GM11168 (cell line): ENCODE measurements at regions not wholly inside any gene's neighbourhood (a gene's known extent, or its start where the extent isn't known, plus 50 kb on each side); places are given as distances from the start of the nearest gene placed in this dataset.

ENCODE experiments used
- in situ Hi-C: fragments of 300-500 bp; cut with MboI; formaldehyde crosslinking; loops from one replicate; pipeline ENCODE4 v1.12.0; 2022; ENCODE audit warnings: low sequenced_read_pairs; ENCODE audit not compliant: unreplicated experiment

GRCh38 chr1:175833502-175833901 lies 90.1 kb upstream of the TNR start:
- in situ Hi-C loops = no loop called here

- in situ Hi-C loops = no loop called here
Measured at GRCh38 chr1:175830500-175830899, 87.1 kb upstream of the TNR start.

GRCh38 chr1:175829845-175830244 lies 86.5 kb upstream of the TNR start:
- in situ Hi-C loops = loop anchor here (10.0 kb wide), 1 partner anchor 575 kb away; no protein-coding TSS in a partner anchor

GRCh38 chr1:175826705-175827104 lies 83.3 kb upstream of the TNR start:
- in situ Hi-C loops = loop anchor here (10.0 kb wide), 1 partner anchor 578 kb away; no protein-coding TSS in a partner anchor

- in situ Hi-C loops = loop anchor here (10.0 kb wide), 1 partner anchor 581 kb away; no protein-coding TSS in a partner anchor
Measured at GRCh38 chr1:175824079-175824478, 80.7 kb upstream of the TNR start.

- in situ Hi-C loops = loop anchor here (10.0 kb wide), 1 partner anchor 581 kb away; no protein-coding TSS in a partner anchor
Measured at GRCh38 chr1:175823406-175823805, 80.0 kb upstream of the TNR start.

DNA sequence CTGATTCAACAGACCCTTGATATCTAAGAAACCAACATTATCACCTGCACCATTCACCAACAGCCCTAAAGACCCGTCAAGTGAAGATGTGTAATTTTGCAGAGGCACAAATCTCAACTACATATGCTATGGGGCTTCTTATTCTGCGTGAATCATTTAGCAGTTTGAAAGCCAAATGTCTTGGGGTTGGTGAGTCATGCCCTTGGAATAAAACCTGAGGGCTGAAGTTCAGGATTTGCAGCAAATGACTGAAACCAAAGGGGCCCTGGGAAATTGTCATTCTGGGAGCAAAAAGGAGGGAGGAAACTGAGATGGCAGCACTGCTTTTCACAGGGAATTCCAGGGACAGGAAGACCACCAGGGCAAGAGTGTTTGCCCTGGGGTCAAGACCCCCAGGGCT lies 79.2 kb upstream of the TNR start:
- in situ Hi-C loops = loop anchor here (10.0 kb wide), 1 partner anchor 582 kb away; no protein-coding TSS in a partner anchor

- in situ Hi-C loops = loop anchor here (10.0 kb wide), 1 partner anchor 584 kb away; no protein-coding TSS in a partner anchor
Measured at GRCh38 chr1:175820456-175821025, 77.1 kb upstream of the TNR start.

DNA sequence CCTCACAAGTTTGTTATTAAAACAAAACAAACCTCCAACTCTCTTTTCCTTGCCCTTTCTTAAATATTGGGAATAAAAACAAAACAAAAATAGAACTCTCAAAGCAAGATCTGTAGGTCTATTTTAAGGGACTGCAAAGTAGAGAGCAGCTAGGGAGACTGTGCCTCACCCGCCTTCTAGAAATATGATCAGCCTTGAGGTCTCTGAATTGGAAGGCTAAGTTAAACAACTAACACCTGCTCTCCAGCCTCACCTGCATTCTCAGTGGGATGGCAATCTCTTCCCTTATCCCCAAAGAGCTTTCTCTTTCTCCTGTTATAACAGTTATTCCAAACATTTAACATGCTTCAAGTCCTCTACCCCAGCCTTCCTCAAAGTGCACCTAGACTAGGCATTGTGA lies 75.5 kb upstream of the TNR start:
- in situ Hi-C loops = no loop called here

DNA sequence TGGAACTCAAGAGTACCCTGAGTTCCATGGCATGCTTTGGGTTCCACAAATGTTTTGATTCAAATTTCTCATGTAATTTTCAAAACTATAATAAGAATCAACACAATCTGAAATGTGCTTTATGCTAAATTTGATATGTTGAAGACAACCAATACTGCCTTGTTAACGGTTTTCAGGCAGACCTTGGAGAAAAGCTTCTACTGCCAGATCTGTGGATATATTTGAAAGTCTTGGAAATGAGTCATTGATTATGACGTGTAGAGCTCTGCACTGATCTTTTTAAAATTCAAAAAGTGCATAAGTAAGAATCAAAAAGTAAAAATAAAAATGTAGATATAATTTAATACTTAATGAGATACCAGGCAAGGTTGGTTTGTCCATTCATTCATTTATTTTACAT lies 74.0 kb upstream of the TNR start:
- in situ Hi-C loops = no loop called here

- in situ Hi-C loops = no loop called here
Measured at GRCh38 chr1:175814885-175815284, 71.5 kb upstream of the TNR start.

- in situ Hi-C loops = no loop called here
Measured at GRCh38 chr1:175812936-175813335, 69.5 kb upstream of the TNR start.

DNA sequence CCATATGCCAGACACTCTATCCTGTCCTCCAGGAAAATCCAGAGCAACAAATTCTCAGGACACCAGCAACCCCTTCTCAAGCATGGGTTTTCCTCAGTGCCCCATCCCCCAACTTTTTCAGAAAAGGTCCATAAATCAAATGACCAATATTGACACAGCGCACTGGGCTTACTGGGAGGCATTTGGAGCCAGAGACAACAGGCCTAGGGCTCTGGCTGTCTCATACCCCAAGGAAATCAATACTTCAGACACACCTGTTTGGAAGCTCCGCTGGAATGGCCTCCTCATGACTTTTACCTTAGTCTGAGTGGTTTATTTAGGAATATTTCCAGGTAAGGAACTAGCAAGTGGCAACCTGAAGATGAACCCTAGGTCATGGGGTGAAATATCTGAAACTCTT lies 66.9 kb upstream of the TNR start:
- in situ Hi-C loops = no loop called here

- in situ Hi-C loops = no loop called here
Measured at GRCh38 chr1:175808999-175809398, 65.6 kb upstream of the TNR start.

DNA sequence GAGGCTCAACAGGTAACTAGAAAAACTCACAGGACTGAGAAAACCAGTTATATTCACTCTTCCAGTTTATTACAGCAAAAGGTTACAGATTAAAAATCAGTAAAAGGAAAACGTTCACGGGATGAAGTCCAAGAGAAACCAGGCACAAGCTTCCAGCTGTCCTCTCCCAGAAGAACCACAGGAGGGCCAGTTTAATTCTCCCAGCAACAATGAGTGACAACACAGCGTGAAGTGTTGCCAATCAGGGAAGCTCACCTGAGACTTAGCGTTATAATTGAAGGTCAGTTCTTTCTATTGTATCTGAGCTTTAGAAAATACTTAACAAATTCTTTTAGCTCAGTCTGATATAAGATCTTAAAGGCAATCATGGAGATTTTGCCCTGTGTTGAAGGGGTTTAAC lies 65.2 kb upstream of the TNR start:
- in situ Hi-C loops = no loop called here

DNA sequence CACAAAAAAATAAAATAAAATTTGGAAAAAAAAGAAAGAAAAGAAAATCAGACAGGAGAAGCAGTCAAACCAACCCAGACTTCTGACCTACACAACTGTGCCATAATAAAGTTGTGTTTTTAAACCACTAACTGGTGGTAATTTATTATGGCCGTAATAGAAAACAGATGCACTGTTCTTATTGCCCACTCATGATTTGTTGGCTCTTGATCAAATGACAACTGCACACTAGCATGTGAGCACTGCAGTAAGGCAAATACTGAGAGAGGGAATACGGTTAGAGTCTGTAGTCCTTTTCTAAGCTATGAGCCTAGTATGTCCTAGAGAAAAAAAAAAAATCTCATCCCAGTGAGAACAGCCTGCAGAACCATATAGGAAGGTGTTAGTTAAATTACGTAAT lies 61.2 kb upstream of the TNR start:
- in situ Hi-C loops = no loop called here

GRCh38 chr1:175803413-175803812 lies 60.0 kb upstream of the TNR start:
- in situ Hi-C loops = no loop called here

DNA sequence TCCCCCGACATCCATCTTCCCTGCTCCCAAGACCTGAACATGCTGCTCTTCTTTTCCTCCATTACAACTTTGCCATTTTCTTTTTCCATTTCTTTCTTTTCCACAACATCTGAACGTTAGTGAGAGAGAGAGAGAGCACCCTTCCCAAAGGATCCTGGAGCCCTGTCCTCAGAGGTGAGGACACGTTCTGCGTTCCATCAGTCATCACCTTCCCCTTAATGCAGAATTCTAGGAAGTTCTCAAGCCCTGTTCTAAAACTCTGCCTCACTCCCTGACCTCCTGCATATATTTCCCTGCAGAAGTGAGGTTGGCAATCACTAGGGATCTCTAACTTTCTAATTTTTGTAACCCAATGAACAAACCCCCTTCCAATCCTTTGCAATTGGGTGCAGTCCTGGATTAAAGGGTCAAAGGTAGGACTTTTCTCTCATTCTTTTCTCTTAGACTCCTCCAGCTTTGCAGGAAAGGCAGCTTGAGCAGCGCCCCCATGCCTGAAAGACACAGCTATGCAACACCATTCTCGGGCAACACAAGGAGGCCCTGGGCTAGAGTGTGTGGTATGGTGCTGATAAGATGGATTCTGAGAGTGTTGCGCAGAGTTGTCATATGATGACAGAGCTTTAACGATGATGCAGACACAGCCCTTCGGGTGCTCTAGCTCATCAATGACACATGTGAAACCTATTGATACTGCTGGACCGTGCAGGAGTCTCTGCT lies 59.2 kb upstream of the TNR start:
- in situ Hi-C loops = no loop called here

DNA sequence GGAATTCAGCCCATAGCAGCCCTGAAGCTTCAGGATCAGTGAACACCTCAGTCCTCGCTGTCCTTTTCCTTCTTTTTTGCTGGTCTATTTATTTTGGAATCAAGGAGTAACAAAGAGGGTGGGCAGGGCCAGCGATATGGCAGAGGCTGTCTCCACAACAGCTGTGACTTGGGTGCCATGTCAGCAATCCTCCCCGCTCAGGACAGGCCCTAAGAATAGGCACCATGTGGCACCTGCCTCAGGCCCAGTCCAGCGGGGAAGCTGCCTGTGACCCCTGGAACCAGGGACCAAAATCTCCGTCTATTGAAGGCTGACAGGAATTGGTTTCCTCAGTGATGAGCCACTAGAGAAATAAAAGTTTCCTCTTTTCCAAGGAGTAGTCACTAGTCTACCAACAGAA lies 58.6 kb upstream of the TNR start:
- in situ Hi-C loops = no loop called here

DNA sequence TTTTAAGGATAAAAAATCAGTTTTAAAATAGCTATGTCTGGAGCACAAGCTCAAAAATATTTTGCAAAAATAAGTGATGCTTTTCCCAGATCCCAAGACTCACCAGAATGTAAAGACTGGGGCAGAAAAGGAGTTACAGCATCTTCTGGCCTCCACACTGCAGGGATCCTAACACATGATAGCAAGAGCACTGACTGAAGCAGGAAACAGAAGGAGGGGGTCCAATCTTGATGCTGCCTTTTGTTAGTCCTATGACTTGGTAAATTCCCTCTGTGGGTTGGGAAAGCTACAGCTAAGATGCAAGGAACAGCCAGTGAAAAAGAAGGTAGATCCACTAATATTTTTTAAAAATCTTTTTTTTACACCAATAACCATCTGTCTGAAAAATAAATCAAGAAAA lies 54.2 kb upstream of the TNR start:
- in situ Hi-C loops = no loop called here

DNA sequence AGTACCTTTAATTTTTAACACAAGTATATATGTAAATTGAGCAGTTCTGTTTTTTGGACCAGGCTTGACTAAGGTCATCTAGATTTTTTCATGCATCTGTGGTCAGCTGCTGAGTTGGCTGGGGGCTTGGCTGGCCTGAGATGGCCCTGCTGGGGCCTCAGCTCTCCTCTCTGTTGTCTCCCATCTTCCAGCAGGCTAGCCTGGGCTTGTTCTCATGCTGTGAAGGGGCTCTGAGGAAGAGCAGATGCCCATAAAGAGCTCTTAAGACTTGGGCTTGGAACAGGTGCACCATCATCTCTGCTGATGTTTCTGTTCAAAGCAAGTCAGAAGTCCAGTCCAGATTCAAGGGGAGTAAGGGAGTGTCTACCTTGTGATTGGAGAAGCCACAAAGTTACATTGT lies 51.2 kb upstream of the TNR start:
- in situ Hi-C loops = no loop called here

DNA sequence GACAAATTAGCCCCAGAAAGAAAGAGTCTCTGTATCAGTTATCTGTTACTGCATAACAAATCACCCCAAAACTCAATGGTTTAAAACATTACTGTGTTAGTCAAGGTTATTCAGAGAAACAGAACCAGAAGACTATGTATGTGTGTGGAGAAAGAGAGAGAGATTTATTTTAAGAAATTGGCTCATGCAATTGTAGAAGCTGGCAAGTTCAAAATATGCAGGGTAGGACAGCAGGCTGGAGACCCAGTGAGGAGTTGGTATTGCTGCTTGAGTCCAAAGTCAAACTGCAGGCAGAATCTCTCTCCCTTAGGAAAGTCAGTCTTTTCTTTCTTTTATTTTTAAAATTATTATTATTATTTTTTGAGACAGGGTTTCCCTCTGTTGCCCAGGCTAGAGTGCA lies 50.2 kb upstream of the TNR start:
- in situ Hi-C loops = no loop called here
